Ovary (tissue), 7 donors: ENCODE measurements at regions not wholly inside any gene's neighbourhood (a gene's known extent, or its start where the extent isn't known, plus 50 kb on each side); places are given as distances from the start of the nearest gene placed in this dataset.

Experiments
- DNase-seq, 5 donors: peaks; one replicate each; pipeline ENCODE4 v3.0.0-alpha.2; 2019 to 2020
- H3K27ac ChIP-seq, 2 donors: fragments of 200-600 bp; one replicate each; pipeline versions ENCODE4 v1.5.1 to v1.8.0; 2019 to 2022
- H3K27me3 ChIP-seq: fragments of 200-600 bp; one replicate; pipeline ENCODE4 v1.8.0; 2022
- H3K36me3 ChIP-seq: fragments of 200-600 bp; sonication (generic); one replicate; pipeline ENCODE4 v1.5.1; 2019
- H3K4me1 ChIP-seq: one replicate; pipeline ENCODE4 v1.8.1; 2013; ENCODE audit warnings: mild to moderate bottlenecking, moderate library complexity; ENCODE audit not compliant: insufficient read depth
- H3K4me3 ChIP-seq: fragments of 200-600 bp; sonication (generic); one replicate; pipeline ENCODE4 v1.5.1; 2017
- H3K9me3 ChIP-seq, 2 donors: fragments of 200-600 bp in 1 of 2; sonication (generic) in 1 of 2; one replicate each; pipeline versions ENCODE4 v1.5.1 to v1.8.1; 2013 to 2019; ENCODE audit warnings: mild to moderate bottlenecking in 1 of 2, moderate library complexity in 1 of 2
- EP300 ChIP-seq: sonication (generic); formaldehyde crosslinking; IDR thresholded peaks from one replicate; pipeline ENCODE4 v1.6.1; 2017; ENCODE audit warnings: antibody characterized with exemption
- POLR2A ChIP-seq: fragments of 450-650 bp; IDR thresholded peaks from one replicate; pipeline ENCODE4 v1.6.1; 2017; ENCODE audit warnings: antibody characterized with exemption, mild to moderate bottlenecking, moderate library complexity
- WGBS, 3 donors: extraction: QIAGEN DNeasy Blood & Tissue Kit in 1 of 3; methylation state at CpG; one replicate each; pipeline versions ENCODE4 v1.1.5 to v1.1.7; 2013 to 2017; 5-methylcytosine and 5-hydroxymethylcytosine counted together
- intact Hi-C, 4 donors: fragments of 100-400 bp; cut with DNase I; formaldehyde crosslinking; loops; one replicate each; pipeline versions ENCODE4 v1.11.0 to v1.15.1; 2022 to 2023
- TF ChIP-seq, protein P1 (sequence below), 3 donors: fragments of 450-650 bp in 2 of 3; fragments of 200-600 bp in 1 of 3; IDR thresholded peaks; one replicate each; pipeline versions ENCODE4 v1.5.1 to v1.8.0; 2016 to 2022; ENCODE audit warnings: antibody characterized with exemption in 3 of 3, mild to moderate bottlenecking in 1 of 3
- donor health status: DM: no; HTN: no; CAD: no; lungs with moderate emphysema.
- donor health status: DM: no; HTN: no; CAD: no.
- donor health status: Bipolar disorder and iron deficiency.
- donor health status: DM: no; HTN: no; CAD: no.
- donor health status: DM: yes; HTN: yes; CAD: no.

DNA sequence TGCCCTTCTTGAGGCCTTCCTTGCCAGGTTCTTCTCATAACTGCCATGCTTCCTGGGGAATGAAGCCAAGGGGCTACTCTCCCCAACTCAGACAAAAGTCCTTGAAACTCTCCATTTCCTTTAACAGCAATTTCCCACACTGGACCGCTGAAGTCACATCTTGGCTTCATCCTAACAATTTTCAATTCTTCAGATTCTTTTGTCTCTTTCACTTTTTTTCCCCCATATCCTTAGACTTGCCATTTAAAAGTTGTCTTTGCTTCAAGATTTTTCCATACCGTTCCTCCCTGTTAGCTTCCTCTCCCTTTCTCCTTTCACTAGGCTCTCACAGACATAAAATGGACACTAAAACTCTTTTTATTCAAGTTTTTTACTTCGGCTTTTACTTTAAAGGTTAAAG is 93.1 kb upstream of the ITGA1 start:
- H3K36me3 ChIP-seq = no peaks in the 10 kb centered on the region
- no peak overlapping the region for H3K27ac ChIP-seq
- 30 to 36% (median 33%) methylated on average over 3 of the region's 3 CpGs for WGBS, 3 donors
- no peaks in the 10 kb centered on the region for H3K9me3 ChIP-seq
- no peak for DNase-seq
- intact Hi-C loops = no loop called here
- no peak for TF ChIP-seq EP300
- H3K27me3 ChIP-seq = no peaks in the 10 kb centered on the region
- no peak overlapping the region for H3K4me3 ChIP-seq
- H3K4me1 ChIP-seq = peaks cover 3% of the 10 kb centered on the region

DNA sequence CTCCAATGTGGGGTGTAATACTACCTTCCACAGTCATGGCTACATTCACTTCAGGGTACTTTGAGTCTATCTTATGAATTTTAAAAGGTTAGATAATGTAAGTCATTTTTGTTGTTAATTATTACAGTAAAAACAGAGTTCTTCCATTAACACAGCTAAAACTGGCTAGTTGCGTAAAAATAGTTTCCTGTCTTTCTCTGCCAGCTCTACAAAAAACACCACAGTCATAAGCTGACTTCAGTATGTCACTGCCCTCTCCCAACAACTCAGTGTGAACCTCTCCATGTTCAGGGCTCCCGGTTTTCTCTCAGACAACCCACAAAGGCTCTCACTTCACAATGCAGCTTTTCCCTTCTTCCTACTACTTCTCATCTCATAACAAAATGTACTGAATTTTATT is 84.8 kb upstream of the ITGA1 start:
- no peak overlapping the region for H3K4me3 ChIP-seq
- DNase-seq = no peak
- H3K36me3 ChIP-seq = no peaks in the 10 kb centered on the region
- H3K9me3 ChIP-seq = no peaks in the 10 kb centered on the region
- TF ChIP-seq, protein P1, sequence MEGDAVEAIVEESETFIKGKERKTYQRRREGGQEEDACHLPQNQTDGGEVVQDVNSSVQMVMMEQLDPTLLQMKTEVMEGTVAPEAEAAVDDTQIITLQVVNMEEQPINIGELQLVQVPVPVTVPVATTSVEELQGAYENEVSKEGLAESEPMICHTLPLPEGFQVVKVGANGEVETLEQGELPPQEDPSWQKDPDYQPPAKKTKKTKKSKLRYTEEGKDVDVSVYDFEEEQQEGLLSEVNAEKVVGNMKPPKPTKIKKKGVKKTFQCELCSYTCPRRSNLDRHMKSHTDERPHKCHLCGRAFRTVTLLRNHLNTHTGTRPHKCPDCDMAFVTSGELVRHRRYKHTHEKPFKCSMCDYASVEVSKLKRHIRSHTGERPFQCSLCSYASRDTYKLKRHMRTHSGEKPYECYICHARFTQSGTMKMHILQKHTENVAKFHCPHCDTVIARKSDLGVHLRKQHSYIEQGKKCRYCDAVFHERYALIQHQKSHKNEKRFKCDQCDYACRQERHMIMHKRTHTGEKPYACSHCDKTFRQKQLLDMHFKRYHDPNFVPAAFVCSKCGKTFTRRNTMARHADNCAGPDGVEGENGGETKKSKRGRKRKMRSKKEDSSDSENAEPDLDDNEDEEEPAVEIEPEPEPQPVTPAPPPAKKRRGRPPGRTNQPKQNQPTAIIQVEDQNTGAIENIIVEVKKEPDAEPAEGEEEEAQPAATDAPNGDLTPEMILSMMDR (IDR thresholded peaks at IDR 0.05) = no peak
- TF ChIP-seq EP300 (no peak), POLR2A (no peak)
- intact Hi-C loops = no loop called here
- H3K27ac ChIP-seq = no peak overlapping the region
- H3K27me3 ChIP-seq = no peaks in the 10 kb centered on the region
- WGBS, 3 donors = 80 to 84% (median 81%) methylated on average over 2 of the region's 2 CpGs
- no peaks in the 10 kb centered on the region for H3K4me1 ChIP-seq

DNA sequence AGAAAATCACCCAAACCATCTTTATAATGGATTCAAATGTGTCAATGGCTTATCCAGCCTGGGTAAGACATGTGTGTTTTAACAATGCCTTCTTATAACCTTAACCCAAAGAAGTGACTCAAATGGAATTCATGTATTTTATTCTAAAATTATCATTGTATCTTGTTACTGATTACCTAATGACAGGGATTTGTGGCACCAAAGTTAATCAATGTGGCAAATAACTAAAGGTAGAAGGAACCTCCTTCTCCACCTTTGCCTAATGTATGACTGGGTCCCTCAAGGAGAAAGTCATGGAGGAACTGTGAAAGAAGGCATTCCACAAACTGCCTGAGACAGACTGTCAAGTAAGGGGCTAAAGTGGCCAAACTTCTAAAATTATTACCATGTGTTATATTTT is 84.4 kb upstream of the ITGA1 start:
- TF ChIP-seq EP300 (no peak), POLR2A (no peak)
- TF ChIP-seq, protein P1 (IDR thresholded peaks at IDR 0.05) = no peak
- no peak overlapping the region for H3K27ac ChIP-seq
- H3K36me3 ChIP-seq = no peaks in the 10 kb centered on the region
- intact Hi-C loops = no loop called here
- DNase-seq = no peak
- H3K9me3 ChIP-seq = no peaks in the 10 kb centered on the region
- no peaks in the 10 kb centered on the region for H3K4me1 ChIP-seq
- H3K4me3 ChIP-seq = no peak overlapping the region
- H3K27me3 ChIP-seq = no peaks in the 10 kb centered on the region

DNA sequence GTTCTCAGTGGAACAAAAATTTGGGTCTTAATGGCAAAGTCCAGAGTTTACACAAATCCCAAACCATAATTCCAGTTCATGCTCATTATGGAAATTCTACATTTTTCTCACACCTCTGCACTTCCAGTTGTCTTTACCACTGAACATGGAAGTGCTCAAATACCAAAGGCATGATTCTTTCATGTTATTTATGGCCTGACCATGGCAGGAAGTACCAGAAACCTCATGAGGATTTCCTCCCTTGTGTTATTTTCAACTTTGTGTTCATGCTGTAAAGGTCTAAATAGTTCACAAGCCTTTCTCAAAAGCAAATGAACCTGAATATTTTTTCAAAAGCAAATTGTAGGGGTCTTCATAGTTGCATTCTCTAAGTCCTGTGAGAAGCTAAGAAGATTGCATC is 82.0 kb upstream of the ITGA1 start:
- H3K4me1 ChIP-seq = no peaks in the 10 kb centered on the region
- no peak overlapping the region for H3K4me3 ChIP-seq
- intact Hi-C loops = no loop called here
- no peak overlapping the region for H3K27ac ChIP-seq
- H3K36me3 ChIP-seq = no peaks in the 10 kb centered on the region
- H3K27me3 ChIP-seq = no peaks in the 10 kb centered on the region
- TF ChIP-seq, protein P1 (IDR thresholded peaks at IDR 0.05) = no peak
- TF ChIP-seq POLR2A = no peak
- TF ChIP-seq EP300 = no peak
- no peak for DNase-seq
- no peaks in the 10 kb centered on the region for H3K9me3 ChIP-seq

DNA sequence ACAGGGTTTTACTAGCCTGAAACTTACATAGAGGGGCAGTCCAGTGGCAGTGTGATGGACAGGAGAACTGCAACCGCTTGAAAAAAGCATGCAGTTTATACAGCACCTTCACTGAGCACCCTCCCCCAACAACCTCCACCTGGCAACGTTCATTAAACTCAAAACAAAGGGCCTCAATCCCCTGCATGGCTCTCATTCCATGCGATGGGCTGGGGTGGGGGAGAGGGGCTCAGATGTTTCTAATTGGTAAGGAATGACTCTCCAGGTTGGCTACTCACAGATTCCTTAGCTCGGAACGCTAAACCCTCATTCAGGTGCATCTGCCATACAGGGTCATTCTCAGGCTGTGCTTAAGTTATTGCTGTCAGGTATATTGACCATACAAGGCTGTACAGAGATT is 80.9 kb upstream of the ITGA1 start:
- intact Hi-C loops = no loop called here
- H3K27me3 ChIP-seq = no peaks in the 10 kb centered on the region
- no peak overlapping the region for H3K27ac ChIP-seq
- no peak for DNase-seq
- H3K4me3 ChIP-seq = no peak overlapping the region
- H3K36me3 ChIP-seq = no peaks in the 10 kb centered on the region
- no peak for TF ChIP-seq EP300
- no peak for TF ChIP-seq POLR2A
- TF ChIP-seq, protein P1 (IDR thresholded peaks at IDR 0.05) = no peak
- H3K9me3 ChIP-seq = no peaks in the 10 kb centered on the region
- no peaks in the 10 kb centered on the region for H3K4me1 ChIP-seq
- WGBS, 3 donors = 82 to 85% (median 84%) methylated on average over 5 of the region's 5 CpGs
